HEK293 (cell line): ENCODE measurements at regions not wholly inside any gene's neighbourhood (a gene's known extent, or its start where the extent isn't known, plus 50 kb on each side); places are given as distances from the start of the nearest gene placed in this dataset.
A peak's percentile ranks its signal among the peaks of the same experiment; 100 is the strongest.

Source experiments
- CTCF ChIA-PET: fragments of 350-600 bp; formaldehyde crosslinking; extraction: SDS; loops from one replicate; lab custom pipeline; 2021; ENCODE audit warnings: antibody characterized with exemption; lab: Yijun Ruan, JAX
- POLR2A ChIA-PET: fragments of 300-600 bp; formaldehyde crosslinking; extraction: SDS; loops from one replicate; lab custom pipeline; 2020; ENCODE audit warnings: antibody characterized with exemption, inconsistent platforms; lab: Yijun Ruan, JAX
- H3K27ac ChIP-seq: fragments of 200-500 bp; sonication (Bioruptor generic); 2 replicates; pipeline ENCODE4 v1.5.1; 2014; ENCODE audit warnings: low read depth, low read length, control low read depth, inconsistent platforms; ENCODE audit errors: extremely low read depth
- H3K36me3 ChIP-seq, 2 experiments: fragments of 200-500 bp in 1 of 2; sonication (Bioruptor generic) in 1 of 2; 1 replicate in 1 of 2; 2 replicates in 1 of 2; pipeline ENCODE4 v1.5.1; 2014 to 2017; ENCODE audit warnings: inconsistent platforms in 2 of 2, low read length in 2 of 2; ENCODE audit not compliant: control insufficient read depth in 2 of 2, insufficient read depth in 1 of 2
- H3K4me1 ChIP-seq: fragments of 200-500 bp; sonication (Bioruptor generic); 2 replicates; pipeline ENCODE4 v1.5.1; 2014; ENCODE audit warnings: mild to moderate bottlenecking, low read length, inconsistent platforms; ENCODE audit not compliant: control insufficient read depth, insufficient read depth
- H3K4me3 ChIP-seq: 2 replicates; pipeline ENCODE4 v1.5.1; 2011; ENCODE audit warnings: low read depth, mild to moderate bottlenecking, control low read depth, low read length, moderate library complexity
- H3K9me3 ChIP-seq: fragments of 200-500 bp; sonication (Bioruptor generic); 2 replicates; pipeline ENCODE4 v1.5.1; 2014; ENCODE audit warnings: low read depth, low read length, inconsistent platforms; ENCODE audit not compliant: control insufficient read depth, insufficient read depth
- EGR2 ChIP-seq: fragments of 450-650 bp; formaldehyde crosslinking; IDR thresholded peaks from 2 replicates; pipeline ENCODE4 v1.5.1; 2016; ENCODE audit warnings: low read depth, missing biosample characterization, missing genetic modification characterization
- GLI2 ChIP-seq: fragments of 450-650 bp; formaldehyde crosslinking; IDR thresholded peaks from 2 replicates; pipeline ENCODE4; 2017; ENCODE audit warnings: missing biosample characterization, missing genetic modification characterization, low read depth, borderline replicate concordance
- IKZF3 ChIP-seq: fragments of 450-650 bp; IDR thresholded peaks from 2 replicates; pipeline ENCODE4 v1.5.0; 2018; ENCODE audit warnings: missing biosample characterization, mild to moderate bottlenecking, missing genetic modification characterization, moderate library complexity
- OSR2 ChIP-seq: fragments of 450-650 bp; formaldehyde crosslinking; IDR thresholded peaks from 2 replicates; pipeline ENCODE4 v1.5.1; 2016; ENCODE audit warnings: missing biosample characterization, missing genetic modification characterization
- SCRT2 ChIP-seq: fragments of 450-650 bp; formaldehyde crosslinking; IDR thresholded peaks from 2 replicates; pipeline ENCODE4 v1.5.1; 2016; ENCODE audit warnings: missing biosample characterization, missing genetic modification characterization
- ZFP3 ChIP-seq: fragments of 450-650 bp; formaldehyde crosslinking; IDR thresholded peaks from 2 replicates; pipeline ENCODE4 v1.5.1; 2016; ENCODE audit warnings: low read depth, missing biosample characterization, missing genetic modification characterization
- ZNF10 ChIP-seq: fragments of 450-650 bp; formaldehyde crosslinking; IDR thresholded peaks from 2 replicates; pipeline ENCODE4 v1.5.1; 2017; ENCODE audit warnings: missing biosample characterization, missing genetic modification characterization
- ZNF133 ChIP-seq: fragments of 450-650 bp; formaldehyde crosslinking; IDR thresholded peaks from 2 replicates; pipeline ENCODE4 v1.5.1; 2016; ENCODE audit warnings: missing biosample characterization, missing genetic modification characterization
- ZNF221 ChIP-seq: fragments of 450-650 bp; formaldehyde crosslinking; IDR thresholded peaks from 2 replicates; pipeline ENCODE4 v1.5.1; 2017; ENCODE audit warnings: missing biosample characterization, missing genetic modification characterization, borderline replicate concordance
- ZNF24 ChIP-seq: fragments of 450-650 bp; formaldehyde crosslinking; IDR thresholded peaks from 2 replicates; pipeline ENCODE4 v1.5.1; 2016; ENCODE audit warnings: missing biosample characterization, missing genetic modification characterization
- ZNF248 ChIP-seq: fragments of 450-650 bp; formaldehyde crosslinking; IDR thresholded peaks from 2 replicates; pipeline ENCODE4 v1.5.1; 2017; ENCODE audit warnings: missing biosample characterization, missing genetic modification characterization
- ZNF335 ChIP-seq: fragments of 450-650 bp; formaldehyde crosslinking; conservative IDR thresholded peaks from 2 replicates; pipeline ENCODE4 v1.5.1; 2016; ENCODE audit warnings: missing biosample characterization, missing genetic modification characterization
- ZNF391 ChIP-seq: fragments of 450-650 bp; formaldehyde crosslinking; IDR thresholded peaks from 2 replicates; pipeline ENCODE4 v1.5.1; 2016; ENCODE audit warnings: low read depth, missing biosample characterization, missing genetic modification characterization, borderline replicate concordance
- ZNF514 ChIP-seq: fragments of 450-650 bp; formaldehyde crosslinking; IDR thresholded peaks from 2 replicates; pipeline ENCODE4 v1.5.1; 2016; ENCODE audit warnings: missing biosample characterization, missing genetic modification characterization
- ZNF596 ChIP-seq: fragments of 450-650 bp; IDR thresholded peaks from 2 replicates; pipeline ENCODE4 v1.5.0; 2018; ENCODE audit warnings: missing biosample characterization, mild to moderate bottlenecking, missing genetic modification characterization, moderate library complexity
- ZNF701 ChIP-seq: fragments of 450-650 bp; formaldehyde crosslinking; IDR thresholded peaks from 2 replicates; pipeline ENCODE4 v1.5.1; 2016; ENCODE audit warnings: missing biosample characterization, missing genetic modification characterization
- ZNF747 ChIP-seq: fragments of 450-650 bp; formaldehyde crosslinking; IDR thresholded peaks from 2 replicates; pipeline ENCODE4 v1.5.1; 2016; ENCODE audit warnings: missing biosample characterization, missing genetic modification characterization
- ZSCAN30 ChIP-seq: fragments of 450-650 bp; IDR thresholded peaks from 2 replicates; pipeline ENCODE4 v1.5.1; 2018; ENCODE audit warnings: missing biosample characterization, mild to moderate bottlenecking, missing genetic modification characterization, moderate library complexity
- ZXDB ChIP-seq: fragments of 450-650 bp; formaldehyde crosslinking; IDR thresholded peaks from 2 replicates; pipeline ENCODE4 v1.5.1; 2016; ENCODE audit warnings: missing biosample characterization, missing genetic modification characterization
- TF ChIP-seq, protein P1 (sequence below): fragments of 450-650 bp; formaldehyde crosslinking; IDR thresholded peaks from 2 replicates; pipeline ENCODE4 v1.5.1; 2016; ENCODE audit warnings: missing biosample characterization, missing genetic modification characterization
- TF ChIP-seq, protein P2 (sequence below): fragments of 450-650 bp; formaldehyde crosslinking; IDR thresholded peaks from 2 replicates; pipeline ENCODE4 v1.5.1; 2016; ENCODE audit warnings: missing biosample characterization, missing genetic modification characterization
- TF ChIP-seq, protein P3 (sequence below): fragments of 450-650 bp; formaldehyde crosslinking; IDR thresholded peaks from 2 replicates; pipeline ENCODE4 v1.5.1; 2017; ENCODE audit warnings: missing biosample characterization, missing genetic modification characterization
- TF ChIP-seq, protein P4 (sequence below): fragments of 450-650 bp; formaldehyde crosslinking; IDR thresholded peaks from 2 replicates; pipeline ENCODE4 v1.5.1; 2016; ENCODE audit warnings: missing biosample characterization, missing genetic modification characterization
- TF ChIP-seq, protein P5 (sequence below): fragments of 450-650 bp; formaldehyde crosslinking; IDR thresholded peaks from 2 replicates; pipeline ENCODE4 v1.5.1; 2017; ENCODE audit warnings: missing biosample characterization, mild to moderate bottlenecking, missing genetic modification characterization, moderate library complexity

DNA sequence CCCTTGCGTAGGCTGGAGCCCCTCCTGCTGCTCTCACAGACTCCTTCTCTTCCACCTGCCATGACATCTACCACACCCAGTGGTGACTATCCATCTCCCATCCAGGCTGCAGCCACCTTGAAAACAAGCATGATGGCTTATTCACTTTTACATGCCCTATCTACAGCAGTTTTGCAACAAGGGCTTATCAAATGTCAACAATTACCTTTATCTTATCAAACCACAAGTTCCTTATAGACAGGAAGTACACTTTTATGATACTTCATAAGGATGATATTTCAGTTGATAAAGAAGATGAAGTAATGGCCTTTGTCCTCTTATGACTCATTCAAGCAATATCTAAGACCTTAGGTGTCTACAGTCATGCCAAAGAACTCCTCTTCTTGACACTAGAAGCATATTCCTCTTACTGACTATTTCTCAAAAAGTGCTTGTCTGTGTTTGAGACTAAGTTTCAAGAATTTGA lies 125.3 kb upstream of the SPRED1 start:
- Histone ChIP-seq H3K9me3 (no peaks in the 10 kb centered on the region), H3K4me1 (peaks cover 3% of the 10 kb centered on the region; the same call in 1 of the 2 replicates), H3K36me3 (no peaks in the 10 kb centered on the region), H3K4me3 (no peak overlapping the region), H3K27ac (no peak overlapping the region)
- CTCF ChIA-PET = no interaction called here
- TF ChIP-seq ZNF747 (tag by site-specific recombination) (no peak), OSR2 (tag by site-specific recombination) (no peak), ZXDB (tag by site-specific recombination) (0 out of 2 replicates have a peak, but pooled peaks have one; percentile 46), ZNF596 (tag by site-specific recombination) (no peak), ZNF221 (tag by site-specific recombination) (no peak), SCRT2 (tag by site-specific recombination) (no peak), ZNF335 (peak; percentile 71)
- TF ChIP-seq, protein P1, sequence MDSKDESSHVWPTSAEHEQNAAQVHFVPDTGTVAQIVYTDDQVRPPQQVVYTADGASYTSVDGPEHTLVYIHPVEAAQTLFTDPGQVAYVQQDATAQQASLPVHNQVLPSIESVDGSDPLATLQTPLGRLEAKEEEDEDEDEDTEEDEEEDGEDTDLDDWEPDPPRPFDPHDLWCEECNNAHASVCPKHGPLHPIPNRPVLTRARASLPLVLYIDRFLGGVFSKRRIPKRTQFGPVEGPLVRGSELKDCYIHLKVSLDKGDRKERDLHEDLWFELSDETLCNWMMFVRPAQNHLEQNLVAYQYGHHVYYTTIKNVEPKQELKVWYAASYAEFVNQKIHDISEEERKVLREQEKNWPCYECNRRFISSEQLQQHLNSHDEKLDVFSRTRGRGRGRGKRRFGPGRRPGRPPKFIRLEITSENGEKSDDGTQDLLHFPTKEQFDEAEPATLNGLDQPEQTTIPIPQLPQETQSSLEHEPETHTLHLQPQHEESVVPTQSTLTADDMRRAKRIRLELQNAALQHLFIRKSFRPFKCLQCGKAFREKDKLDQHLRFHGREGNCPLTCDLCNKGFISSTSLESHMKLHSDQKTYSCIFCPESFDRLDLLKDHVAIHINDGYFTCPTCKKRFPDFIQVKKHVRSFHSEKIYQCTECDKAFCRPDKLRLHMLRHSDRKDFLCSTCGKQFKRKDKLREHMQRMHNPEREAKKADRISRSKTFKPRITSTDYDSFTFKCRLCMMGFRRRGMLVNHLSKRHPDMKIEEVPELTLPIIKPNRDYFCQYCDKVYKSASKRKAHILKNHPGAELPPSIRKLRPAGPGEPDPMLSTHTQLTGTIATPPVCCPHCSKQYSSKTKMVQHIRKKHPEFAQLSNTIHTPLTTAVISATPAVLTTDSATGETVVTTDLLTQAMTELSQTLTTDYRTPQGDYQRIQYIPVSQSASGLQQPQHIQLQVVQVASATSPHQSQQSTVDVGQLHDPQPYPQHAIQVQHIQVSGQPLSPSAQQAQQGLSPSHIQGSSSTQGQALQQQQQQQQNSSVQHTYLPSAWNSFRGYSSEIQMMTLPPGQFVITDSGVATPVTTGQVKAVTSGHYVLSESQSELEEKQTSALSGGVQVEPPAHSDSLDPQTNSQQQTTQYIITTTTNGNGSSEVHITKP (tag by site-specific recombination) = peak; percentile 19; the same call in 1 of the 2 replicates
- POLR2A ChIA-PET = interaction anchor here (0.7 kb wide), 1 partner anchor 55 kb away, joined by 3 read pairs; no protein-coding TSS in a partner anchor

DNA sequence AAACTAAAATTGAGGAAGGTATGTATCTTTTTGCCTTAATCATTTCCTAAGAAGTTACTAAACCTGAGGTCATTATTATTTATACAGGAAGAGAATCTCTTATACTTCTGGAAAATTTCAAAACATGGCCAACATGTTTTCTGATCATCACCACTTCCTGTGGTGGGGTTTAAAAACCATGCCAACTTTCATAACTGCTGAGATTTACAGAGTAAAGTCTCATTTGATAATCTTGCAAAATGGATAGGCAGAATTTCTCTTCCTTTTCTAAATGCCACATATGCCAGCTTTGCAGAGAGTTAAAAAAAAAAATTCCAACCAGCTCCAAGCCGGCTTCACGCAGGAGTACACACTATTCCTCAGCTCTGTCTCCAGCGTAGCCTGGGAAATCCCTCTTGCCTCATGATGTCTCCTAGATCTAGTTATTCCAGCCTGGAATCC lies 124.3 kb upstream of the SPRED1 start:
- Histone ChIP-seq H3K36me3 (no peaks in the 10 kb centered on the region), H3K9me3 (no peaks in the 10 kb centered on the region), H3K27ac (no peak overlapping the region), H3K4me3 (no peak overlapping the region), H3K4me1 (peaks cover 3% of the 10 kb centered on the region; the same call in 1 of the 2 replicates)
- ChIA-PET POLR2A (interaction anchor here (0.5 kb wide), 1 partner anchor 123 kb away, joined by 3 read pairs; no protein-coding TSS in a partner anchor), CTCF (no interaction called here)
- TF ChIP-seq, protein P2, sequence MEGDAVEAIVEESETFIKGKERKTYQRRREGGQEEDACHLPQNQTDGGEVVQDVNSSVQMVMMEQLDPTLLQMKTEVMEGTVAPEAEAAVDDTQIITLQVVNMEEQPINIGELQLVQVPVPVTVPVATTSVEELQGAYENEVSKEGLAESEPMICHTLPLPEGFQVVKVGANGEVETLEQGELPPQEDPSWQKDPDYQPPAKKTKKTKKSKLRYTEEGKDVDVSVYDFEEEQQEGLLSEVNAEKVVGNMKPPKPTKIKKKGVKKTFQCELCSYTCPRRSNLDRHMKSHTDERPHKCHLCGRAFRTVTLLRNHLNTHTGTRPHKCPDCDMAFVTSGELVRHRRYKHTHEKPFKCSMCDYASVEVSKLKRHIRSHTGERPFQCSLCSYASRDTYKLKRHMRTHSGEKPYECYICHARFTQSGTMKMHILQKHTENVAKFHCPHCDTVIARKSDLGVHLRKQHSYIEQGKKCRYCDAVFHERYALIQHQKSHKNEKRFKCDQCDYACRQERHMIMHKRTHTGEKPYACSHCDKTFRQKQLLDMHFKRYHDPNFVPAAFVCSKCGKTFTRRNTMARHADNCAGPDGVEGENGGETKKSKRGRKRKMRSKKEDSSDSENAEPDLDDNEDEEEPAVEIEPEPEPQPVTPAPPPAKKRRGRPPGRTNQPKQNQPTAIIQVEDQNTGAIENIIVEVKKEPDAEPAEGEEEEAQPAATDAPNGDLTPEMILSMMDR (tag by site-specific recombination) = no peak
- TF ChIP-seq, protein P3, sequence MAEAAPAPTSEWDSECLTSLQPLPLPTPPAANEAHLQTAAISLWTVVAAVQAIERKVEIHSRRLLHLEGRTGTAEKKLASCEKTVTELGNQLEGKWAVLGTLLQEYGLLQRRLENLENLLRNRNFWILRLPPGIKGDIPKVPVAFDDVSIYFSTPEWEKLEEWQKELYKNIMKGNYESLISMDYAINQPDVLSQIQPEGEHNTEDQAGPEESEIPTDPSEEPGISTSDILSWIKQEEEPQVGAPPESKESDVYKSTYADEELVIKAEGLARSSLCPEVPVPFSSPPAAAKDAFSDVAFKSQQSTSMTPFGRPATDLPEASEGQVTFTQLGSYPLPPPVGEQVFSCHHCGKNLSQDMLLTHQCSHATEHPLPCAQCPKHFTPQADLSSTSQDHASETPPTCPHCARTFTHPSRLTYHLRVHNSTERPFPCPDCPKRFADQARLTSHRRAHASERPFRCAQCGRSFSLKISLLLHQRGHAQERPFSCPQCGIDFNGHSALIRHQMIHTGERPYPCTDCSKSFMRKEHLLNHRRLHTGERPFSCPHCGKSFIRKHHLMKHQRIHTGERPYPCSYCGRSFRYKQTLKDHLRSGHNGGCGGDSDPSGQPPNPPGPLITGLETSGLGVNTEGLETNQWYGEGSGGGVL (tag by site-specific recombination) = no peak
- TF ChIP-seq, protein P4, sequence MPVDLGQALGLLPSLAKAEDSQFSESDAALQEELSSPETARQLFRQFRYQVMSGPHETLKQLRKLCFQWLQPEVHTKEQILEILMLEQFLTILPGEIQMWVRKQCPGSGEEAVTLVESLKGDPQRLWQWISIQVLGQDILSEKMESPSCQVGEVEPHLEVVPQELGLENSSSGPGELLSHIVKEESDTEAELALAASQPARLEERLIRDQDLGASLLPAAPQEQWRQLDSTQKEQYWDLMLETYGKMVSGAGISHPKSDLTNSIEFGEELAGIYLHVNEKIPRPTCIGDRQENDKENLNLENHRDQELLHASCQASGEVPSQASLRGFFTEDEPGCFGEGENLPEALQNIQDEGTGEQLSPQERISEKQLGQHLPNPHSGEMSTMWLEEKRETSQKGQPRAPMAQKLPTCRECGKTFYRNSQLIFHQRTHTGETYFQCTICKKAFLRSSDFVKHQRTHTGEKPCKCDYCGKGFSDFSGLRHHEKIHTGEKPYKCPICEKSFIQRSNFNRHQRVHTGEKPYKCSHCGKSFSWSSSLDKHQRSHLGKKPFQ (tag by site-specific recombination) = no peak
- TF ChIP-seq EGR2 (tag by site-specific recombination) (no peak), ZNF133 (tag by site-specific recombination) (no peak), ZNF248 (tag by site-specific recombination) (no peak), ZNF24 (tag by site-specific recombination) (no peak), ZNF514 (no peak), IKZF3 (tag by site-specific recombination) (no peak), ZFP3 (tag by site-specific recombination) (no peak), GLI2 (tag by site-specific recombination) (no peak), ZNF701 (tag by site-specific recombination) (no peak), ZNF10 (tag by site-specific recombination) (no peak), ZSCAN30 (tag by site-specific recombination) (no peak), ZNF391 (tag by site-specific recombination) (no peak)
- TF ChIP-seq, protein P5, sequence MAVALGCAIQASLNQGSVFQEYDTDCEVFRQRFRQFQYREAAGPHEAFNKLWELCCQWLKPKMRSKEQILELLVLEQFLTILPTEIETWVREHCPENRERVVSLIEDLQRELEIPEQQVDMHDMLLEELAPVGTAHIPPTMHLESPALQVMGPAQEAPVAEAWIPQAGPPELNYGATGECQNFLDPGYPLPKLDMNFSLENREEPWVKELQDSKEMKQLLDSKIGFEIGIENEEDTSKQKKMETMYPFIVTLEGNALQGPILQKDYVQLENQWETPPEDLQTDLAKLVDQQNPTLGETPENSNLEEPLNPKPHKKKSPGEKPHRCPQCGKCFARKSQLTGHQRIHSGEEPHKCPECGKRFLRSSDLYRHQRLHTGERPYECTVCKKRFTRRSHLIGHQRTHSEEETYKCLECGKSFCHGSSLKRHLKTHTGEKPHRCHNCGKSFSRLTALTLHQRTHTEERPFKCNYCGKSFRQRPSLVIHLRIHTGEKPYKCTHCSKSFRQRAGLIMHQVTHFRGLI (tag by site-specific recombination) = no peak
